MM.1S (cell line): ENCODE measurements at regions not wholly inside any gene's neighbourhood (a gene's known extent, or its start where the extent isn't known, plus 50 kb on each side); places are given as distances from the start of the nearest gene placed in this dataset.

Source experiments
- CTCF ChIP-seq: fragments of 300-600 bp; sonication (generic); IDR thresholded peaks from 2 replicates; pipeline ENCODE4 v1.5.1; 2016; ENCODE audit warnings: antibody characterized with exemption, low read length, mixed read lengths
- EZH2 ChIP-seq: fragments of 300-600 bp; sonication (generic); optimal IDR thresholded peaks from 2 replicates; pipeline ENCODE3; 2017; ENCODE audit warnings: low read depth, mild to moderate bottlenecking, antibody characterized with exemption, low read length, mixed read lengths
- EZH2phosphoT487 ChIP-seq: fragments of 300-600 bp; sonication (generic); IDR thresholded peaks from 2 replicates; pipeline ENCODE4 v1.6.1; 2018; ENCODE audit warnings: antibody characterized with exemption, low read length

GRCh38 chr2:12219761-12220160 lies 473.3 kb downstream of the LPIN1 start:
- no peak for TF ChIP-seq CTCF
- TF ChIP-seq EZH2, result no peak
- no peak for TF ChIP-seq EZH2phosphoT487
